C4-2B (cell line): ENCODE measurements at regions not wholly inside any gene's neighbourhood (a gene's known extent, or its start where the extent isn't known, plus 50 kb on each side); places are given as distances from the start of the nearest gene placed in this dataset.

Experiments
- H3K27ac ChIP-seq: fragments of 450-650 bp; 2 replicates; pipeline ENCODE4 v1.5.1; 2017
- CTCF ChIP-seq: fragments of 450-650 bp; conservative IDR thresholded peaks from 2 replicates; pipeline ENCODE4 v1.5.1; 2017; ENCODE audit warnings: mild to moderate bottlenecking
- ZFX ChIP-seq: fragments of 450-650 bp; IDR thresholded peaks from 2 replicates; pipeline ENCODE4 v1.6.1; 2017

GRCh38 chr6:44006123-44006871 lies 121.0 kb downstream of the MRPL14 start:
- no peak for TF ChIP-seq ZFX
- no peak for TF ChIP-seq CTCF
- H3K27ac ChIP-seq = no peak overlapping the region

GRCh38 chr6:44005507-44005903 lies 121.7 kb downstream of the MRPL14 start:
- TF ChIP-seq ZFX = no peak
- no peak for TF ChIP-seq CTCF

GRCh38 chr6:44004625-44005506 lies 122.4 kb downstream of the MRPL14 start:
- H3K27ac ChIP-seq = no peak overlapping the region
- TF ChIP-seq CTCF = no peak; the same call in 1 of the 2 replicates
- TF ChIP-seq ZFX = no peak

More at GRCh38 chr6:44005507-44005903, 121.7 kb downstream of the MRPL14 start:
- no peak overlapping the region for H3K27ac ChIP-seq

- no peak overlapping the region for H3K27ac ChIP-seq
- no peak for TF ChIP-seq ZFX
- no peak for TF ChIP-seq CTCF
Observed at GRCh38 chr6:44004136-44004535, 123.1 kb downstream of the MRPL14 start.

GRCh38 chr6:44003345-44004061 lies 123.7 kb downstream of the MRPL14 start:
- no peak overlapping the region for H3K27ac ChIP-seq
- no peak for TF ChIP-seq CTCF
- no peak for TF ChIP-seq ZFX

GRCh38 chr6:44002593-44003344 lies 124.5 kb downstream of the MRPL14 start:
- H3K27ac ChIP-seq = no peak overlapping the region
- TF ChIP-seq ZFX = no peak
- no peak for TF ChIP-seq CTCF
